ENCODE measurements at regions not wholly inside any gene's neighbourhood (a gene's known extent, or its start where the extent isn't known, plus 50 kb on each side); places are given as distances from the start of the nearest gene placed in this dataset.
"Not testable (repeated sequence)": the region's sequence is repeated elsewhere in the genome, so short reads cannot be mapped to it uniquely, and the experiment has no call there.

DNA sequence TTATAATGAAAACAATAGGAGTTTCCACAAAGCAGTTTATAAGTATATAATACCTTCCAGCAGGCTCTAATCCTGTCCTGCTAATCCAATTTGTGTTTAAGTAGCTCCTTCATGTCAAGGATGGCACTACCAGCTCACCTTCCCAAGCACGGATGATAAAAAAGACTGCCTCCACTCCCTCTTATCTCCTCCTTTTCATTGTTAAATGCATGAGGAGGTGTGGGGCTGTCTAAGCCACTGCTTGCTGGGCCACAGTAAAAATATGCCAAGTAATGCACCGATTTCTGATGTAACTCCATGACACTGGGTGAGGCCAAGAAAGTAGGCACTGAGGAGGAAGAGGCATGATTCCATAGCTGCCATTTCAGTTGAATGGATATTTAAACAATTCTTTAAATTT lies 193.1 kb downstream of the ZIC5 start:
- no peak for DNase-seq (ENCODE audit: low read depth, low spot score)

DNA sequence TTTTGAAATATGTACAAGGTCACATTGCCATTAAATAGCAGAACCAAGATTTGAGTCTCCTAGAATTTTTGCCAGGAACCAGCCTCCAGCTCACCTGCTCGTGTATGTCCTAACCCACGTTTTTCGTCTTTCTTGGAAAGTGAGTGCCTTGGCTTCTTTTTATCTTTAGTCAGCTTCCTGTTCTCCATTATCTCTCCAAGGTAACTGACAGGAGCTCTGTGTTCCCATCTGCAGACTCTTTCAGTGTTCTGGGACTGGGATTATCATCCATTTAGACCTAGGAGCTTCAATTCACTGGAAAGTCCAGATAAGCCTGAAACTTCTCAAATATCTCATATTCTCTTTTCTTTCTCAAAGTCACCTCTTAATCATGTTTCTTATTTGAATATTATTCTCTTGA lies 193.7 kb downstream of the ZIC5 start:
- no peak for DNase-seq (ENCODE audit: low read depth, low spot score)

DNA sequence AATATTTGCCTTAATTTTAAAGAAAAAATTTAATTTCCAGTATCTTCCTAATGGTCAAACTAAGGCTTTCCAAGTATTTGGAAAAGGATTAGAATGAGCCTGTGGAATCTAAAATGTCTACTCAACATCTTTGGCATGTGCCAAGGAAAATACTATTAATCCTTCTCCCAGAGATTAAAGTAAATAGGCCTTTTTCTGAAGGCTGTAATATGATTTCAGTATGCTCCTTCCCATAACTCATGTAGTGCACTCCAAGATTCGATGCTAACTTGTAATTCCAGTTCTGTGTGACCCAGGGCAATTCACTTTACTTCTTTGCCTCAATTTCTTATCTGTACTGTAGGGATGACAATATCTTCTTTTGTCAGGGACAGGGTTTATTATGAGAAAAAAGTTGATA lies 196.9 kb downstream of the ZIC5 start:
- no peak for DNase-seq (ENCODE audit: low read depth, low spot score)

DNA sequence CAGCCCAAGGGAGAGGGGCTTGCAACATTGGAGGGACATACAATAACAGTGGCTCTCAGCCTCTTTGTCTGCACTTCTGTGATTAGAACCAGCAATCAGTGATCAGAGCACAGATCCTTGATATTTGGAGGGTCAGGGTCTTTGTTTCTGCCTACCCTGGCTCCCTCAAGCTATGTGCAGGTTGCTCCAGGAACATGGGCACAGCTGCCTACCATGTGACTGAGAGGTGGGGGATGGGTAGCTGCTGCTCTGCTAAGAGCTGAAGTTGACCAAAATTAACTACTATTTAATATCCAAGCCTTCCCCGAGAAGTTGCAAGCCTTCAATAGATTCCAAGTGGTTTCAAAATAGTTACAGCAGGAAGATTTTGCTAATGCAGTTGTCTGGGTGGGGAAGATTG lies 202.6 kb downstream of the ZIC5 start:
- no peak for DNase-seq (ENCODE audit: low read depth, low spot score)

DNA sequence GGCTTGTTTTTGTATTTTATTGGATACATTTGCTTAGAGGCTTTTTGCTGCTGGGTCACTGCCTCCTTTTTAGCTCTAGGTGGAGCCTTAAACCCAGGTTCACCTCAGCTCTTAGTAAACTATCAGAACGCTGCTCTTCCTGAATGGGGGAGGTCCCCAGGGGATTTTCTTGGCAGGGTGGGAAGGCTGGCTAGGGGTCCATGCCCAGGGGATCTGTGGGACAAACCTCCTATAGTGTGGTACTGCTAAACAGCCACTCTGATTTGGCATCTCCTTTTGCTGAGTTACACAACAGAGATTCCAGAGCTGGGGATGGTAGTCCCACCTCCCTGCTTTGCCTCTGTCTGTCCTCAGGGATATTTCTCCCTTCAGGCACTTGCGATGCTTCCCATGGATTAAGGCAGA lies 204.9 kb downstream of the ZIC5 start:
- no peak for DNase-seq (ENCODE audit: low read depth, low spot score)

DNA sequence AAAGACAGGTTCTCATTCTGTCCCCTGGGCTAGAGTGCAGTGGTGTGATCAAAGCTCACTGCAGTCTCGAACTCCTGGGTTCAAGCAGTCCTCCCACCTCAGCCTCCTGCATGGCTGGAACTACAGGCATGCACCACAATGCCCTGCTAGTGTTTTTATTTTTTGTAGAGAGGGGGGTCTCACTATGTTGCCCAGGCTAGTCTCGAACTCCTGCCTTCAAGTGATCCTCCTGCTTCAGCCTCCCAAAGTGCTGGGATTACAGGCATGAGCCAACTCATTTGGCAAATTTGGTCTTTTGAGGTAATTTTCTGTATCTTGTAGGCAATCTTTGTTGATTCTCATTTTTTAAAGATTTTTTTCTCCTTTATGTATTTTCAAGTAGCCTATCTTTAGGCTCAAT lies 205.7 kb downstream of the ZIC5 start:
- DNase-seq (ENCODE audit: low read depth, low spot score): no peak

DNA sequence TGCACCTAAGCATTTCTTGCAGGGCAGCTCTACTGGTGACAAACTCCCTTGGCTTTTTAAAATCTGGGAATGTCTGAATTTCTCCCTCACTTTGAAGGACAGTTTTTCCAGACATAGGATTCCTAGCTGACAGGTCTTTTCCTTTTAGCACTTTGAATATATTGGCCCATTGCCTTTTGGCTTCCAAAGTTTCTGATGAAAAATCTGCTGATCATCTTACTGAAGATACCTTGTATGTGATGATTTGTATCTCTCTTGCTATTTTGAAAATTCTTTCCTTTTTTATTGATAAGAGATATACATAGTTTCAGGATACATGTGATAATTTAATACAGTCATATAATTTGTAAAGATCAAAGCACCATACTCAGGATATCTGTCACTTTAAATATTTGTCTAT lies 211.1 kb downstream of the ZIC5 start:
- DNase-seq (ENCODE audit: low read depth, low spot score): no peak

DNA sequence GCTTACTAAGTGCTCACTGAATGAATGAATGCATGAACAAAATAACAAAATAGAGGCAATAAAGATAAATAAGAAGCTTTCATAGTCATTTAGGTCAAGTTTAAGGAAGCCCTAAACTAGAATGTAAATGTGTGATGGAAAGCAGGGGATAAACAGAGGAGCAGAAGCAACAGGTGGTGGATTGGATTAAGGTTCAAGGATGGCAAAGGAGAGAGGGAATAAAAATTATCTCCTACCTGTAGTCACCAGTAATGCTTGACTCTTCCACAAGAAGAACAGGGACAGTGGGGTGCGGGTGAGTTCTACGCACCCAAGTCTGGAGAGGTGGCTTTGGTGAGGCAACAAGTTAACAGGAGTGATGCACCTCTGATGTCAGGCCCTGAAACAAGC lies 212.4 kb downstream of the ZIC5 start:
- no peak for DNase-seq (ENCODE audit: low read depth, low spot score)

DNA sequence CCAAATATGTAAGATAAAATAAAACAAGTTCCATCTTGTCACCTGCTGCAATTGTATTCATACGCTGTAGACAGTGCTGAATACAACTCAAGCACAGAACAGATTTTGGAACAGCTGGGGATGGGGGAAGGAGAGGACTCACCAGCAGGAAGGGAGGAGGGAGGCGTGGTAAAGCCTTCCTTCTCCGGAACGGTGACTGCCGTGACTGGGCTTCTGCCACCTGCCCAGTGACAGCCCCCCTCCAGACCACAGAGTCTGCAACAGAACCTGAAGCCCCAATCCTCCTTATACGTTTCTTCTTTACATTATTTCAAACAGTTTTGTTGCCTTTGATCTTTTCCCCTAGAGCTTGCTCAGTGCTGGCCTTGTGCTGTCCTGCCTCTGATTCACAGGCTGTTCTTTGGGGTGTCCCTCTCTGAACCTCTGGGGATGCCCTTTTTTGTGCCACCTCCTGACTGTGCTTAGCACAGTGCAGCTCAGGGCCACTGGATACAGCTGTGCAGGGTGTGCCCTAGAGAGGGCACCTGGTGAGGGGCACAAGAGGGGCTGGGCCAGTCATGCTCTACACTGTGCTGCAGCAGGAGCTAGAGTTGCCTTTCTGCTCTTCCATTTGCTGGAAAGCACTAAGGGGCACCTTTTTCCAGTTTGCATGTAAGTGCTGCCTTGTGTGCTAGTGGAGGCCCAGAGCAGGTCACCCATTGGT lies 213.0 kb downstream of the ZIC5 start:
- no peak for DNase-seq (ENCODE audit: low read depth, low spot score)

DNA sequence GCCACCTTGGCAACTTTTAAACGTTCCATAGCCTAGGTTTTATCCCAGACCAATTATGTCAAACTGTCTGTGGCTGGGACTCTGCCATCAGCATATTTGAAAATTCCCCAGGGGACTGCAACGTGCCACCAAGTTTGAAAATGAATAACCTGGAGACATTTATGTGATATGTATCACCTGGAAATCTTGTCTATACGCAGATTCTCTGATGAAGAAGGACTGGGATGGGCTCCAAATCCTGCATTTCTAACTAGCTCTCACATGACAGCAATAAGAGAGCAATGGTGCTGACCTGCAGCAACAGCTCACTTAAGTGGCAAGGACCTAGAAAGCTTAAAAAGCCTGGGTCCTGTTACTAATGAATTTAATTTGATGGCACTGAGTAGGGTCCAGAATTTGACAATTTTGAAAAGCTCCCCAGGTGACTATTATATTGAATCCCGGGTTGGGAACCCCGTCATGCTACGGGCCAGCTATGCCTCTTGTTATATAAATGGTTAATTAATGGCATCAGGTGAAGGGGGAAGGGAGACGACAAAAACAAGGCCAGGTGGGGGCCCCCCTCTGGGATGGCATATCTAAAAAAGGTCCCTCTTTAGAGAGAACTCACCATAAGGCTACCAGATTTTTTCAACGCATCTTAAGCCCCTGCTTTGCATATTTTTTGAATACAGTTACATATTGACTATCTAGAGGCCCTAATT lies 213.7 kb downstream of the ZIC5 start:
- no peak for DNase-seq (ENCODE audit: low read depth, low spot score)

DNA sequence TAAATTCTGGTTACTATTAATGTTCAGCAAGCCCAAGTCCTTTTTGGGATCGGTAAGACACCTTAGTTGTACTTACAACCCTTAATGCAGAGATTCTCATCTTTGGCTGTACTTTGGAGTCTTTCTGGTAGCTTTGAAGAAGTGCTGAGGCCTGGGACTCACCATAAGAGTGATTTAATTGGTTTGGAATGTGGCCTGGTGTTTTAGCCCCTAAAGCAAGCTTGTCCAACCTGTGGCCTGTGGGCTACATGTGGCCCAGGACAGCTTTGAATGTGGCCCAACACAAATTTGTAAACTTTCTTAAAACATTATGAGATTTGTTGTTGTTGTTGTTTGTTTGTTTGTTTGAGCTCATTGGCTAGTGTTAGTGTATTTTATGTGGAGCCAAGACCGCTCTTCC lies 215.3 kb downstream of the ZIC5 start:
- no peak for DNase-seq (ENCODE audit: low read depth, low spot score)

DNA sequence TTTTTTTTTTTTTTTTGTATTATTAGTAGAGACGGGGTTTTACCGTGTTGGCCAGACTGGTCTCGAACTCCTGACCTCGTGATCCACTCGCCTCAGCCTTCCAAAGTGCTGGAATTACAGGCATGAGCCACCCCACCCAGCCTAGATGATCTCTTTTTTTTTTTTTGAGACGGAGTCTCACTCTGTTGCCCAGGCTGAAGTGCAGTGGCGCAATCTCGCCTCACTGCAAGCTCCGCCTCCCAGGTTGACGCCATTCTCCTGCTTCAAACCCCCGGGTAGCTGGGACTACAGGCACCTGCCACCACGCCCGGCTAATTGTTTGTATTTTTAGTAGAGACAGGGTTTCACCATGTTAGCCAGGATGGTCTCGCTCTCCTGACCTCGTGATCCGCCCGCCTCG lies 216.8 kb downstream of the ZIC5 start:
- DNase-seq (ENCODE audit: low read depth, low spot score): not testable (repeated sequence)

DNA sequence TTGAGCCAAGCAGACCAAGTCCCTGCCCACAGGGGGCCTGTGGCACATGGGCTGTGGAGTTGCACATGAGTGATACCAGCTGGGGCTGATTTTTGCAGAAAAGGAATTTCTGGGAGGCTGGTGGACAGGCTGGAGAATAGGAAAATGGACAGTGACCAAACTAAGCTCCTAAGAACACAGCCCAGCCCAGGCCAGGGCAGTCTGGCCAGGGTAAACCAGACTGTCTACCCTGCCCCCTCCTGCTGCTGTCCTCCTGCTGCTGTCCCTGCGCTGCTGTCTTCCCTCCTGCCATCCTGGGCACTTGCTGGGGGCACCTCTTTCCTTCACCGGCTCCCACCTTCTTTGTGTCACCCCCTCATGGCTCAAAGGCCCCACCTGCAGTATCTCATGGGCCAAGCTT lies 219.2 kb downstream of the ZIC5 start:
- DNase-seq (ENCODE audit: low read depth, low spot score): no peak

DNA sequence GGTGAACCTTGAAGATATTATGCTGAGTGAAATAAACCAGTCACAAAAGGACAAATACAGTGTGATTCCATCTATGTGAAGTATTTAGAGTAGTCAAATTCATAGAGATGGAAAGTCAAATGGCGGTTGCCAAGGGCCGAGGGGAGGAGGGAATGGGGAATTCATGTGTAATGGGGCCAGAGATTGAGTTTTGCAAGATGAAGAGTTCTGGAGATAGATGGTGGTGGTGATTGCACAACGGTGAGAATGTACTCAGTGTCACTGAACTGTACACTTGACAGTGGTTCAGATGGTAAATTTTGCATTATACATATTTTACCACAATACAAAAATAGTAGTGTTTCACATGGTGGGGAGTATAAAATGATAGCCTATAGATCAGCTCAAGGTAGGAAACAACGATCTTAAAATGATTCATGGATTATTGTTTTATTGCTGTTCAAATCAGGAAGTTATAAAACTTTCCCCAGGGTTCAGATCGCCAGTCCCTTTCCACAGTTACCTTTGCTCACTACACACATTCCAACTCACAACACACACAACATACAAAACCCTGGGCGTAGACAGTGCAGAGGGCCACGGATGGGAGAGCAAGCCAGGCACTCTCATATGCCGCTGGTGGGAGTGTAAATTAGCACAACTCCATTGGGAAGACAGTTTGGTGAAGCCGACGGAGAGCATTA lies 219.9 kb downstream of the ZIC5 start:
- no peak for DNase-seq (ENCODE audit: low read depth, low spot score)

DNA sequence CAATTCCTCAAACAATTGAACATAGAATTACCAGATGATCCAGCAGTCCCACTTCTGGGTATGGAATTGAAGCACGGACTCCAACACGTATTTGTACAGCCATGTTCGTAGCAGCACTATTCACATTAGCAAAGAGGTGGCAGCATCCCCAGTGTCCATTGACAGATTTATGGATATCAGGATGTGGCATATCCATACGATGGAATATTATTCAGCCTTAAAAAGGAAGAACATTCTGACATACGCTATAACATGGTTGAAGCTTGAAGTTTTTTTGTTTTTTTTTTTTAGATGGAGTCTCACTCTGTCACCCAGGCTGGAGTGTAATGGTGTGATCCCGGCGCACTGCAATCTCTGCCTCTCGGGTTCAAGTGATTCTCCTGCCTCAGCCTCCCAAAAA lies 220.6 kb downstream of the ZIC5 start:
- DNase-seq (ENCODE audit: low read depth, low spot score): no peak

DNA sequence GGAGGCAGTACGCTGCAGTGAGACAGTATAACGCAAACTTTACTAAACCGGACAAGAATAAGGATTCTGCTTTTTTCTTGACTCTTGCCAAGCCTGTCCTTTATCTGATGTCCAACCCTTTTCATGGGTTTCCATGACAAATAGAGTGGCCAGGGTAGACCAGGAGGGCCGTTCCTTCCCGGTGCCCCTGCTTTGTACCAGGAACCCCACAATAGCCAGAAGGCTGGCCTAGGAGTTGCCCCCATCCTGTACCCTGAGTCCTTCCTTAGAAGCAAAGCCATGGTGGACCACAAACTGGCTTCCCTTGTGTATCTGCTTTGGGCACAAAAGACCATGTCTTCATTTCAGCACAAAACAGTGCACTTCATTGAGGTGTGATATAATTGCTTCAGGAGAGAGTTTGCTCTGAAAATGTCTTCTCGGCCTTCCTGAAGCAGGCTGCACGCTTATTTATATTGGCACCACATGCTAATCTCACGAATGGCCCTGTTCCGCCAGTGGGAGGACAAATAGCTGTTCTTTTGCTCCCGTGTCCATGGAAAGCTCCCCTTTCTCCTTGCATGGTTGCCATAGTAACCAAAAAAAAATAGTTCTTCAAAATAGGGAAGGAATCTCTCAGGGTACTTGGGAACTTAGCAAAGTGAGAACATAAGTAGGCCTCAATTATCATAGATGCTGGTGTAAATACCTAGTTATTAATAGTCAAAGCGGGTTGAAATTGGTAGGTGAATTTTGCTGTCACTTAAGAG lies 222.1 kb downstream of the ZIC5 start:
- DNase-seq (ENCODE audit: low read depth, low spot score): no peak

DNA sequence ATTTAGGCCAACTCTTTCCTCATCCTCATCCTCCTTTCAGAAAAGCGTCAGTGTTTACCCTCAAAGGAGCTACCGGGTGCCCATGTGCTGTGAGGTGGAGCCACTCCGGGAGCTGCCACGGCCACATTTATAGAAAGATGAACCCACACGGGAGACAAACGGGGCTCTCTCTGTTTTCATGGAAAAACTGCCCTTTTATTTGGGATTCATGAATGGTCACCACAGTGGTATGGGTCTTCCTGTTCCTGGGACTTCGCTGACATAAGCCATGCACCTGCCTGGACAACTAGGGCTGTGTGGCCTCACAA lies 224.2 kb downstream of the ZIC5 start:
- DNase-seq (ENCODE audit: low read depth, low spot score): no peak

DNA sequence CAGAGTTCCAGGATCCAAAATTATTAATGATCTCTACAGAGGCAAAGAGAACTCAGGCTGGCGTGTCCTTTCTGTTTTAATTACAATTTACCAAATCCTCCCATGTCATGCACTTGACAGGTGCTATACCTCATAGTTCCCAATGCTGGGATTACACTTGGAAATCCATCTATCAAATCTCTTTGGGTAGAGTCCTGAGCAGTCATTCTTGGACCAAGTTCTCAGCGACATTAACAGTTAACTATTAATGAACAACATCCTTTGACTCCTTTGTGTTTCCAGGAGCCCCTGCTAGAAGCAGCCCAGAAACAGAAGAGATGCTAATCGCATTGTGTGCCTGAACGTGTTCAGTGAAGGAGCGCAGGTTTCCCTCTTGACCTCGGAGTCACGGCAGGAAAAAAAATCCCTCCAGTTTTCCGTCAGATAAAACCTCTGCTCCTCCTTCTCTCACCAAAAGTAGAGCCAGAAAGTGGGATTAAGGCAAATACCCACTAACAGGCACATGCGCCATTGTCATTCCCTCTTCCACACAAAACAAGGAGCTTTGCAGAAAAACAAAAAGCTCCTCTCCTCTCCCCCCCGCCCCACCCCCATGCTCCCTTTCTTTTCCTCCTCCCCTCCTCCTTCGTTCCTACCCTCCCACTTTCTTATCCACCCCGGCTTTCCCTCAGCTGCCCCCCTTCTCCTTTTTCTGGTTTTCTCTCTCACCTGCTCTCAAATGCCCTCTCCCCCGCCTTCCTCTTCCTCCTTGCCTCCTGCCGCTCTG lies 224.7 kb downstream of the ZIC5 start:
- no peak for DNase-seq (ENCODE audit: low read depth, low spot score)

DNA sequence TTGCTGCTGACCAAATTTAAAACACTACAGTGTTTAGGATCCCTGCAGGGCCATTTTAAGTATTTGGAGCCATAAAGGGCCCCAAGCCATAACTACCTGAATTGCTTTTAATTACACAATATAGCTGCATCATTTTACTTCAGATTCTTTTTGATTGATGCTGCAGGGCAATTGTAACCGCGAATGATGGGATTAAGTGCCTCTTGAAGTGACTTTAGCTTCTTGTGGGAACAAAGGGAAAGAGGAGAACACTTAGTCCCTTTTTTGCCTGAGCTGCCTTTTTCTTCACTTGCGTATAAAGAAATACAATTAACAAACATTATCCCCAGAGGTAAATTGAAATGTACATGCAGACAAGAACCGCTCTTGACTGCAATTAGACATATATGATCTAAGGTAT lies 228.5 kb downstream of the ZIC5 start:
- no peak for DNase-seq (ENCODE audit: low read depth, low spot score)

DNA sequence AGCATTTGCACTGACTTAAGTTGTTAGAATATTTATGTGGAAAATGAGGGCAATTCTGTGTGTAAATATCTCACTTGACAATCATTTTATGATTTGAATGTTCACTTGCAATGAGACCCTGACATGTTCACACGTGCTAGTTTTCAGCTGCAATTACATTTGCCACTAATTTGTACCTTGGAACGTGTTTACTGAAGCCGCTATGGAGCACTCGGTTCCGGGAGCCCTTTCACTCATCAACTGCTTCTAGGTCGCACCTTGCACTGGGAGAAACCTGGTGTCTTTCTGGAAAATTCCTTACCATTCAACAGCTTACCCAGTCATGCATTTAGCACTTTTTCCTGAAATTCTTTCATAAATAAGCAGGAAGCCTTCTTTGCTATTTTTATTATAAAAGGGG lies 229.6 kb downstream of the ZIC5 start:
- no peak for DNase-seq (ENCODE audit: low read depth, low spot score)

DNA sequence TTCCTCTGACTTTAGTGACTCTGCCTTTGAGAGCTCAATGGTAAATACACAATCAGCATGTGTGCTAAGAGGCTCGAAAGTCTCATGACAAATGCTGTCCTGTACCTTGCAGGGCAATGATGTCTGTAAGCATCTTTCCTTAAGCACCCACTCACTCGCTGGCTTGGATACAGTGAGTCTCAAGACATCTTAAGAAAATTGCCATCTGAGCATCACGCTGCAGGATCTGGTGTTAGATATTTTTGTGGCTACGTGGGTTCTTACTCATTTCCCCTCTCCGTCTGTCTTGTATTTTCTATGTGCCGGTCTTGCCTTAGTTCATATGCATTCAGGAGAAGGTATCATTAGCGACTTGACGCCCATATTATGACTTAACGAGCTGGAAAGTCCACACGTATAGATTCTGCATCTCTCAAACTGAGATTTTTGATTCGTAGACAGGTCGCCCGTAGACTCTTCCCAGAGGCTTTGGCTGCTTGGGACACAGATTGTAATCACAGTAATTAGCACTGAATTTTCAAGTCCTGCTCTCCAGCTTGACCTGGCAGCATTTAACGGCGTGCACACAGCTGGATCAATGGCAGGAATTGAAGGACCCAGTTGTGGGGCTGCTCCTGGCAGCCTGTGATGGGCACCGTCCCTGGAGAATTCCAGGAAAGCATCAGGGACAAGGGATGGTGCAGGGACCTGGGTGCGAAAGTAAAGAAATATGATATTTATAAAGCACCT lies 231.2 kb downstream of the ZIC5 start:
- no peak for DNase-seq (ENCODE audit: low read depth, low spot score)

Data from iPS DF 19.7 (cell line).